ENCODE measurements at regions not wholly inside any gene's neighbourhood (a gene's known extent, or its start where the extent isn't known, plus 50 kb on each side); places are given as distances from the start of the nearest gene placed in this dataset.

GRCh38 chr5:125203912-125204311 lies 457.5 kb upstream of the ZNF608 start:
- no peak for DNase-seq (ENCODE audit: low spot score)

- no peak for DNase-seq (ENCODE audit: low spot score)
Observed at GRCh38 chr5:125205601-125206225, 459.3 kb upstream of the ZNF608 start.

GRCh38 chr5:125207856-125208255 lies 461.4 kb upstream of the ZNF608 start:
- DNase-seq (ENCODE audit: low spot score), result no peak

GRCh38 chr5:125209650-125210049 lies 463.2 kb upstream of the ZNF608 start:
- DNase-seq (ENCODE audit: low spot score), result no peak

GRCh38 chr5:125210242-125210947 lies 464.0 kb upstream of the ZNF608 start:
- DNase-seq (ENCODE audit: low spot score), result no peak

GRCh38 chr5:125214080-125214479 lies 467.6 kb upstream of the ZNF608 start:
- DNase-seq (ENCODE audit: low spot score), result no peak

GRCh38 chr5:125215593-125215992 lies 469.2 kb upstream of the ZNF608 start:
- DNase-seq (ENCODE audit: low spot score), result no peak

GRCh38 chr5:125219710-125220109 lies 473.3 kb upstream of the ZNF608 start:
- no peak for DNase-seq (ENCODE audit: low spot score)

- no peak for DNase-seq (ENCODE audit: low spot score)
Observed at GRCh38 chr5:125220284-125220683, 473.8 kb upstream of the ZNF608 start.

- DNase-seq (ENCODE audit: low spot score), result no peak
Observed at GRCh38 chr5:125222597-125223240, 476.3 kb upstream of the ZNF608 start.

GRCh38 chr5:125225424-125225823 lies 479.0 kb upstream of the ZNF608 start:
- DNase-seq (ENCODE audit: low spot score), result no peak

- no peak for DNase-seq (ENCODE audit: low spot score)
Observed at GRCh38 chr5:125226825-125227224, 480.4 kb upstream of the ZNF608 start.

GRCh38 chr5:125227333-125228095 lies 481.1 kb upstream of the ZNF608 start:
- DNase-seq (ENCODE audit: low spot score), result no peak

- DNase-seq (ENCODE audit: low spot score), result no peak
Observed at GRCh38 chr5:125228363-125229070, 482.1 kb upstream of the ZNF608 start.

GRCh38 chr5:125229556-125229955 lies 483.1 kb upstream of the ZNF608 start:
- DNase-seq (ENCODE audit: low spot score), result no peak

GRCh38 chr5:125232779-125233230 lies 486.4 kb upstream of the ZNF608 start:
- no peak for DNase-seq (ENCODE audit: low spot score)

- DNase-seq (ENCODE audit: low spot score), result no peak
Observed at GRCh38 chr5:125233944-125234343, 487.5 kb upstream of the ZNF608 start.

GRCh38 chr5:125236007-125236406 lies 489.6 kb upstream of the ZNF608 start:
- DNase-seq (ENCODE audit: low spot score), result no peak

- no peak for DNase-seq (ENCODE audit: low spot score)
Observed at GRCh38 chr5:125236981-125237380, 490.5 kb upstream of the ZNF608 start.

- DNase-seq (ENCODE audit: low spot score), result no peak
Observed at GRCh38 chr5:125244531-125244930, 498.1 kb upstream of the ZNF608 start.

GRCh38 chr5:125245216-125245615 lies 498.8 kb upstream of the ZNF608 start:
- DNase-seq (ENCODE audit: low spot score), result no peak

GRCh38 chr5:125249400-125249799 lies 503.0 kb upstream of the ZNF608 start:
- DNase-seq (ENCODE audit: low spot score), result no peak
